HEK293 (cell line): ENCODE measurements at regions not wholly inside any gene's neighbourhood (a gene's known extent, or its start where the extent isn't known, plus 50 kb on each side); places are given as distances from the start of the nearest gene placed in this dataset.
"Not testable (repeated sequence)": the region's sequence is repeated elsewhere in the genome, so short reads cannot be mapped to it uniquely, and the experiment has no call there.

Experiments used
- CTCF ChIA-PET: fragments of 350-600 bp; formaldehyde crosslinking; extraction: SDS; loops from one replicate; lab custom pipeline; 2021; ENCODE audit warnings: antibody characterized with exemption; lab: Yijun Ruan, JAX
- POLR2A ChIA-PET: fragments of 300-600 bp; formaldehyde crosslinking; extraction: SDS; loops from one replicate; lab custom pipeline; 2020; ENCODE audit warnings: antibody characterized with exemption, inconsistent platforms; lab: Yijun Ruan, JAX
- H3K27ac ChIP-seq: fragments of 200-500 bp; sonication (Bioruptor generic); 2 replicates; pipeline ENCODE4 v1.5.1; 2014; ENCODE audit warnings: low read depth, low read length, control low read depth, inconsistent platforms; ENCODE audit errors: extremely low read depth
- H3K36me3 ChIP-seq, 2 experiments: fragments of 200-500 bp in 1 of 2; sonication (Bioruptor generic) in 1 of 2; 1 replicate in 1 of 2; 2 replicates in 1 of 2; pipeline ENCODE4 v1.5.1; 2014 to 2017; ENCODE audit warnings: inconsistent platforms in 2 of 2, low read length in 2 of 2; ENCODE audit not compliant: control insufficient read depth in 2 of 2, insufficient read depth in 1 of 2
- H3K4me1 ChIP-seq: fragments of 200-500 bp; sonication (Bioruptor generic); 2 replicates; pipeline ENCODE4 v1.5.1; 2014; ENCODE audit warnings: mild to moderate bottlenecking, low read length, inconsistent platforms; ENCODE audit not compliant: control insufficient read depth, insufficient read depth
- H3K4me3 ChIP-seq: 2 replicates; pipeline ENCODE4 v1.5.1; 2011; ENCODE audit warnings: low read depth, mild to moderate bottlenecking, control low read depth, low read length, moderate library complexity
- H3K9me3 ChIP-seq: fragments of 200-500 bp; sonication (Bioruptor generic); 2 replicates; pipeline ENCODE4 v1.5.1; 2014; ENCODE audit warnings: low read depth, low read length, inconsistent platforms; ENCODE audit not compliant: control insufficient read depth, insufficient read depth
- PRDM1 ChIP-seq: fragments of 450-650 bp; formaldehyde crosslinking; IDR thresholded peaks from 2 replicates; pipeline ENCODE4; 2016; ENCODE audit warnings: missing biosample characterization, missing genetic modification characterization
- REPIN1 ChIP-seq: fragments of 450-650 bp; formaldehyde crosslinking; IDR thresholded peaks from 2 replicates; pipeline ENCODE4 v1.5.1; 2017; ENCODE audit warnings: missing biosample characterization, missing genetic modification characterization, low read depth
- REST ChIP-seq: fragments of 450-650 bp; formaldehyde crosslinking; IDR thresholded peaks from 2 replicates; pipeline ENCODE4 v1.5.1; 2016; ENCODE audit warnings: missing biosample characterization, missing genetic modification characterization
- SP7 ChIP-seq: fragments of 450-650 bp; formaldehyde crosslinking; IDR thresholded peaks from 2 replicates; pipeline ENCODE4 v1.5.1; 2016; ENCODE audit warnings: missing biosample characterization, missing genetic modification characterization
- WT1 ChIP-seq: fragments of 450-650 bp; formaldehyde crosslinking; IDR thresholded peaks from 2 replicates; pipeline ENCODE4 v1.5.1; 2016; ENCODE audit warnings: missing biosample characterization, missing genetic modification characterization
- ZBTB10 ChIP-seq: fragments of 450-650 bp; formaldehyde crosslinking; IDR thresholded peaks from 2 replicates; pipeline ENCODE4 v1.5.1; 2016; ENCODE audit warnings: missing biosample characterization, missing genetic modification characterization
- ZBTB17 ChIP-seq: fragments of 450-650 bp; formaldehyde crosslinking; IDR thresholded peaks from 2 replicates; pipeline ENCODE4 v1.5.1; 2016; ENCODE audit warnings: missing biosample characterization, missing genetic modification characterization
- ZFP69B ChIP-seq: fragments of 450-650 bp; formaldehyde crosslinking; IDR thresholded peaks from 2 replicates; pipeline ENCODE4 v1.5.1; 2016; ENCODE audit warnings: missing biosample characterization, missing genetic modification characterization
- ZNF138 ChIP-seq: fragments of 450-650 bp; formaldehyde crosslinking; IDR thresholded peaks from 2 replicates; pipeline ENCODE4 v1.5.1; 2016; ENCODE audit warnings: missing biosample characterization, missing genetic modification characterization, borderline replicate concordance
- ZNF140 ChIP-seq: fragments of 450-650 bp; formaldehyde crosslinking; IDR thresholded peaks from 2 replicates; pipeline ENCODE4 v1.5.1; 2016; ENCODE audit warnings: missing biosample characterization, missing genetic modification characterization
- ZNF214 ChIP-seq: fragments of 450-650 bp; formaldehyde crosslinking; IDR thresholded peaks from 2 replicates; pipeline ENCODE4 v1.5.1; 2017; ENCODE audit warnings: missing biosample characterization, mild to moderate bottlenecking, missing genetic modification characterization, borderline replicate concordance
- ZNF266 ChIP-seq: fragments of 450-650 bp; formaldehyde crosslinking; IDR thresholded peaks from 2 replicates; pipeline ENCODE4 v1.5.1; 2016; ENCODE audit warnings: missing biosample characterization, missing genetic modification characterization, low read depth
- ZNF354C ChIP-seq: fragments of 450-650 bp; formaldehyde crosslinking; IDR thresholded peaks from 2 replicates; pipeline ENCODE4 v1.5.1; 2016; ENCODE audit warnings: missing biosample characterization, missing genetic modification characterization, low read depth, borderline replicate concordance
- ZNF362 ChIP-seq: fragments of 450-650 bp; formaldehyde crosslinking; IDR thresholded peaks from 2 replicates; pipeline ENCODE4 v1.5.1; 2016; ENCODE audit warnings: missing biosample characterization, missing genetic modification characterization
- ZNF394 ChIP-seq: fragments of 450-650 bp; formaldehyde crosslinking; IDR thresholded peaks from 2 replicates; pipeline ENCODE4 v1.5.1; 2016; ENCODE audit warnings: missing biosample characterization, missing genetic modification characterization, mild to moderate bottlenecking, moderate library complexity, borderline replicate concordance
- ZNF398 ChIP-seq: fragments of 450-650 bp; formaldehyde crosslinking; IDR thresholded peaks from 2 replicates; pipeline ENCODE4 v1.5.1; 2017; ENCODE audit warnings: missing biosample characterization, missing genetic modification characterization
- ZNF623 ChIP-seq: fragments of 450-650 bp; formaldehyde crosslinking; IDR thresholded peaks from 2 replicates; pipeline ENCODE4 v1.5.1; 2016; ENCODE audit warnings: missing biosample characterization, missing genetic modification characterization
- ZNF654 ChIP-seq: fragments of 450-650 bp; formaldehyde crosslinking; IDR thresholded peaks from 2 replicates; pipeline ENCODE4 v1.5.1; 2016; ENCODE audit warnings: low read depth, missing biosample characterization, missing genetic modification characterization
- ZSCAN16 ChIP-seq: fragments of 450-650 bp; formaldehyde crosslinking; IDR thresholded peaks from 2 replicates; pipeline ENCODE4 v1.5.1; 2016; ENCODE audit warnings: missing biosample characterization, missing genetic modification characterization

- POLR2A ChIA-PET, CTCF ChIA-PET, H3K27ac ChIP-seq, H3K4me3 ChIP-seq, H3K4me1 ChIP-seq, H3K36me3 ChIP-seq, H3K9me3 ChIP-seq: not testable (repeated sequence)
Measured at GRCh38 chr22:11306933-11307518, 4221.0 kb upstream of the OR11H1 start.

- Histone ChIP-seq H3K27ac (no peak overlapping the region), H3K4me3 (no peak overlapping the region)
- CTCF ChIA-PET, result no interaction called here
- no peak for TF ChIP-seq ZNF138 (tag by site-specific recombination)
- no peak for TF ChIP-seq SP7
- no peak for TF ChIP-seq ZBTB17 (tag by site-specific recombination)
- TF ChIP-seq ZFP69B (tag by site-specific recombination), result no peak
- TF ChIP-seq WT1 (tag by site-specific recombination), result no peak
- TF ChIP-seq ZBTB10 (tag by site-specific recombination), result no peak
- TF ChIP-seq ZNF394 (tag by site-specific recombination), result no peak
- no peak for TF ChIP-seq ZNF140 (tag by site-specific recombination)
- no peak for TF ChIP-seq ZNF362
- no peak for TF ChIP-seq REST (tag by site-specific recombination)
- TF ChIP-seq ZNF354C (tag by site-specific recombination), result no peak
- TF ChIP-seq ZNF398 (tag by site-specific recombination), result no peak
- TF ChIP-seq ZNF654, result no peak
- no peak for TF ChIP-seq ZNF623
- no peak for TF ChIP-seq ZNF266 (tag by site-specific recombination)
- no peak for TF ChIP-seq PRDM1
- no peak for TF ChIP-seq ZSCAN16 (tag by site-specific recombination)
- no peak for TF ChIP-seq REPIN1
- no peak for TF ChIP-seq ZNF214 (tag by site-specific recombination)
- TF ChIP-seq, all 188 proteins: peak for 0
- H3K4me1 ChIP-seq, result no peaks in the 10 kb centered on the region
- POLR2A ChIA-PET, result no interaction called here
- no peaks in the 10 kb centered on the region for H3K9me3 ChIP-seq
- H3K36me3 ChIP-seq, result no peaks in the 10 kb centered on the region
Measured at GRCh38 chr22:11307998-11308397, 4220.0 kb upstream of the OR11H1 start.

- POLR2A ChIA-PET, H3K27ac ChIP-seq, H3K4me3 ChIP-seq, H3K4me1 ChIP-seq, H3K9me3 ChIP-seq, CTCF ChIA-PET, H3K36me3 ChIP-seq: not testable (repeated sequence)
Measured at GRCh38 chr22:11309777-11310176, 4218.2 kb upstream of the OR11H1 start.

GRCh38 chr22:11310647-11311046 is 4217.3 kb upstream of the OR11H1 start:
- H3K4me3 ChIP-seq, CTCF ChIA-PET, H3K36me3 ChIP-seq, H3K9me3 ChIP-seq, POLR2A ChIA-PET, H3K27ac ChIP-seq, H3K4me1 ChIP-seq: not testable (repeated sequence)
